HG02798 (cell line): ENCODE measurements at regions not wholly inside any gene's neighbourhood (a gene's known extent, or its start where the extent isn't known, plus 50 kb on each side); places are given as distances from the start of the nearest gene placed in this dataset.

Experiments used
- ATAC-seq: cut with Tn5 transposase; IDR thresholded peaks from one replicate; pipeline ENCODE4 v1.9.1; 2021; ENCODE audit warnings: mild to moderate bottlenecking; ENCODE audit not compliant: unreplicated experiment, poor library complexity

DNA sequence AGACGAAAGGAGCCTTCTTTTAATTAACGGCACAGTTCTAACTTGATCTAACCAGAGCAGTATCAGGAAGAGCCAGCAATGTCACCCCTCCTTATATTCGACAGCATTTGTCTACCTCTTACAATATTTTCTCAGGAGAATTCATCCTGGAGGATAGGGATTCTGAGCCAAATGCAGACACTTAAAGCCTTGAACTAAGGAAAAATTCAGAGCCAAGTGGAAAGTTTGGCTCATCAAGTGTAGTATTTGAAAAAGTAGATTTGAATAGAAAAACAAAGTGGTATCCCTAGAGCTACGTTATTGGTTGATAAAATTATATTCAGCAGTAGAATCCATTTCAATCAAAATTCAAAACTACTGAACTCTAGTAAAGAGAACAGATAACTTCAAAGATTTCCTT lies 732.0 kb upstream of the ADGRL2 start:
- no peak for ATAC-seq

GRCh38 chr1:81053826-81054225 lies 746.9 kb upstream of the ADGRL2 start:
- no peak for ATAC-seq

DNA sequence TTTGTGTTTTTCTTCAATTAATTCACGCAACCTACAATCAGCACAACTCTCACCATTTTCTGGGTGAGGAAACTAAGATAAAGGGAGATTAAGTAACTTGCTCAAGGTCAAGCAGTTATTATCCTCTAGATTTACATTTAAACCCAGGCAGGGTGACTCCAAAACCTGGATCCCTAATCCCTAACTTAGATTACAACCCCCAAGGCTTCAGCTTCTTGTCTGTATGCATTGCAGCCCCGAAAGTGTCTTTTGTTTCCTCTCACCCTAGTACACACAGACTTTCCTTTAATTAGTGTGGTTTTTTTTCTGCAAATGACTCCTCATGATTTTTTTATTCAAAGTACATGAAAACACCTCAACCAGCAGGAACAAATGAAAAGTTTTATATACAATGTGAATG lies 748.6 kb upstream of the ADGRL2 start:
- no peak for ATAC-seq

GRCh38 chr1:81050390-81050789 lies 750.3 kb upstream of the ADGRL2 start:
- ATAC-seq: no peak

DNA sequence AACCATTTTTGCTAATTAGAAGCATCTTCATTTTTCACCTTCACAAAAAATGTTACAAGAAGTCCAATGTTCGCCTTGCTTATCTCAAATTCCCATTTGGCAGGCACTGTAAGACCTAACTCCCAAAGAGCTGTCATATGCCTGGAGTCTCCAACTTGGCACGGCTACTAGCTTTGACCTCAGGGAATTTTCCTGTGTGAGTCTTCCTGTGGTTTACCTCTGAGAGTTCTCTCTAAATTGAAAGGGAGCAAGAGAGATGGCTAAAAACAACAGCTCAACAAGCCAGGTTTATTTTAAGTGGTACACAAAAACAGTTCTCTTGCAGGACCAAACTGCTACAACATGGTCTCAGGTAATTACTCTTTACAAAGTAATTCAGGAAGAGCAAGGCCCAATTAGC lies 756.0 kb upstream of the ADGRL2 start:
- no peak for ATAC-seq

GRCh38 chr1:81042225-81042624 lies 758.5 kb upstream of the ADGRL2 start:
- ATAC-seq: no peak

DNA sequence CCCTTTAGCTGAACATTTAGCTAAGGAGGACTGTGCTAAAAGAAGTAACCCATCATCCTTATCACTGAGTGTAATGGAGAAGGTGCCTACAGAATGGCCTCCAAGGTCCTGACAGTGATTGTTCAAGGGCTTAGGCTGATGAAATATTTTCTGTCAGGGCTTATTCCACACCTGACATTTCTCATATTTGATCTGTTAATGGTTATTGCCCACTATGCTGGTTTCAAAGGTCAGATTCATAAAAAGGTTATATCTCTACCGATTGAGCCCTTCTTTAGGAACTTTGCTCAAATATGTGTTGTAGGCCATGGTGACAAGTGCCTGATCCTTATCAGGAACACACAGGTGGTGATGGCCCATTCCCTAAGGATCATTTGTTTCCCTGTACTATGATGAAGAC lies 766.4 kb upstream of the ADGRL2 start:
- ATAC-seq: no peak

DNA sequence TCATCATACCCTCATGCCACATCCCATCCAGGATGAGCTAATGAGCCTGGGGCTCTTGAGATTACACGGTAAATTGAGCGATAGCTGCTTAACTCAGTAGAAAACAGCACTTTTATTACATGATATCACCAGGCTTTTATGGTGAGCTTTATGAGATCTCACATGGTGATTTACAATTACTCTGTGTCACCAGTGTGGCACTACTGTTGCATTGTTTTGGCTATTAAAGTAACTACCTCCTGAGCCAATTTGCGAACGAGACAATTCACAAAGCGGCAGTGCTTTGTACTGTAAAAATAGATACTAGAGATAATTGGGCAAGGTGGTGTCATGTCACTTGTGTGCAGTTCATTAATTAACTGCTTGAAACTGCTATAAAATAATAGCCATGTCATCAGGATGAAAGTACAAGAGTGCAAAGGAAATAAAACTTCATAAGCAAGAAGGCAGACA lies 767.7 kb upstream of the ADGRL2 start:
- ATAC-seq: no peak

- no peak for ATAC-seq
Observed at GRCh38 chr1:81032374-81032773, 768.4 kb upstream of the ADGRL2 start.

GRCh38 chr1:81030441-81030840 lies 770.3 kb upstream of the ADGRL2 start:
- no peak for ATAC-seq

DNA sequence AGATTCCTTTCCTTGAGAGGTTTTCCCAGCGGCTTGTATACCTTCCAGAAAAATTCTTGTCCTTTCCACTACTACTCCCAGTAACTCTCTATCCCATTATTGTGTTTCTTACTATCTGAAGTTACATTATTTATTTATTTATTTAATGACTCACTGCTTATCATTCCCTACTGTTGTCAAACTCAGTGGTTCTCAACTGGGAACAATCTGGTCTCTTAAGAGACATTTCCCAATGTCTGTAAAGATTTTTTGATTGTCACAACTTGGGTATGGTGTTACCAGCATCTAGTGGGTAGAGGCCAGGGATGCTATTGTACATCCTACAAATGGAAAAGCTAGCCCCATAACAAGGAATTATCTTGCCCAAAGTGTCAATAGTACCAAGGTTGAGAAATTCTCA lies 771.5 kb upstream of the ADGRL2 start:
- no peak for ATAC-seq

- ATAC-seq: no peak
Observed at GRCh38 chr1:81023187-81023724, 777.5 kb upstream of the ADGRL2 start.

- no peak for ATAC-seq
Observed at GRCh38 chr1:81021134-81021533, 779.6 kb upstream of the ADGRL2 start.

GRCh38 chr1:81020506-81020905 lies 780.2 kb upstream of the ADGRL2 start:
- no peak for ATAC-seq

GRCh38 chr1:81010126-81010525 lies 790.6 kb upstream of the ADGRL2 start:
- ATAC-seq: no peak

DNA sequence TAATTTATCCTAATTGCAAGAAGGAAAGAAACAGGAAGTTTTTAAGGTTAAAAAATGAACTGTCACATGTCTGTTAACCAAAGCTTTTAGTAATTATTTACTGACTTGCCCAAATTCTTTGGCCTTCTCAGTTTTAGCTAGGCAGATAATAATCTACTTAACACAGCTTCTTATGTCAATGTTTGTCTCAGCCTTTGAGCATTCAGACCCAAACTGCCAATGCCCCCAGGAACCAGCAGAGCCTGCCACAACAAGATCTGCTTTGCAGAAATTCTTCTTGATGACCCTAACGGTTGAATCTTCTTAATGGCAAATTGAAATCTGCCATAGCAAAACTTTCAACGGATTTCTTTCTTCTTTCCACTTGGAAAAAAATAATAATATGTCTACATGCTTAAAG lies 792.4 kb upstream of the ADGRL2 start:
- ATAC-seq: no peak

GRCh38 chr1:81007024-81007423 lies 793.7 kb upstream of the ADGRL2 start:
- no peak for ATAC-seq

GRCh38 chr1:81006502-81006901 lies 794.2 kb upstream of the ADGRL2 start:
- ATAC-seq: no peak

DNA sequence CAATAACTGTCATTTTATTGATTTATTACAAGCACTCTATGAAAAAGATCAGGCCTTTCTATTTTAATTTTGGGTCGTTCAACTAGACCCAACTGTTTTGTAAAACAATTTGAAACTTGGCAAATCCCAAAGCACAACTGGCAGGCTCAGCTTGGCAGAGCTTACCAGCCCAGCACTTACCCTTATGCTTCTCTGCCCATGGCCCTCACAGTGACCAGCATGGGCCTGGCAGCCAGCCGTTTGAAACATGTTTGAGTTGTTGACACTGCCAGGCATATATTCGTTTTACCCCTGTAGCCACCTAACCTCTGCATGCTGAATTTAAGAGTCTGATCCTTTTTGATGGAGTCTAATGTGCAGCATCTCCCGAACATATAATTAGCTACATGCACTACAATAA lies 796.7 kb upstream of the ADGRL2 start:
- no peak for ATAC-seq

GRCh38 chr1:80994934-80995333 lies 805.8 kb upstream of the ADGRL2 start:
- no peak for ATAC-seq

DNA sequence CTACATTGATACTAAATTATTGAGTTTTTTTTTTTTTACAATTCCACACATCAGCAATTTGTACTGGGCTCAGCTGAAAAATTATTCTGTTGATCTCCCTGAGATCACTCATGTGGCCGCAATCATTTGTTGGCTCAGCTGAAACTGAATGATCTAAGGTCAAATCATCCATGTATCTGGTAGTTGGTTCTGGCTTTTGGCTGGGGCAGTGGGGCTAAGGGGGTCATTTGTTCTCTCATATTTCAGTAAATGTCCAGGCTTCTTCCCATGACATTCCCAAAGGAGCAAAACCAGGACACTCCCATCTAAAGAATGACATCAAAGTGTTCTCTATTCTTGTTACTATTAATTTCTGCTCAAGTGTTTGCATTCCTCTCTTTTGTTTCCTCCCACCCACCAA lies 806.7 kb upstream of the ADGRL2 start:
- no peak for ATAC-seq

DNA sequence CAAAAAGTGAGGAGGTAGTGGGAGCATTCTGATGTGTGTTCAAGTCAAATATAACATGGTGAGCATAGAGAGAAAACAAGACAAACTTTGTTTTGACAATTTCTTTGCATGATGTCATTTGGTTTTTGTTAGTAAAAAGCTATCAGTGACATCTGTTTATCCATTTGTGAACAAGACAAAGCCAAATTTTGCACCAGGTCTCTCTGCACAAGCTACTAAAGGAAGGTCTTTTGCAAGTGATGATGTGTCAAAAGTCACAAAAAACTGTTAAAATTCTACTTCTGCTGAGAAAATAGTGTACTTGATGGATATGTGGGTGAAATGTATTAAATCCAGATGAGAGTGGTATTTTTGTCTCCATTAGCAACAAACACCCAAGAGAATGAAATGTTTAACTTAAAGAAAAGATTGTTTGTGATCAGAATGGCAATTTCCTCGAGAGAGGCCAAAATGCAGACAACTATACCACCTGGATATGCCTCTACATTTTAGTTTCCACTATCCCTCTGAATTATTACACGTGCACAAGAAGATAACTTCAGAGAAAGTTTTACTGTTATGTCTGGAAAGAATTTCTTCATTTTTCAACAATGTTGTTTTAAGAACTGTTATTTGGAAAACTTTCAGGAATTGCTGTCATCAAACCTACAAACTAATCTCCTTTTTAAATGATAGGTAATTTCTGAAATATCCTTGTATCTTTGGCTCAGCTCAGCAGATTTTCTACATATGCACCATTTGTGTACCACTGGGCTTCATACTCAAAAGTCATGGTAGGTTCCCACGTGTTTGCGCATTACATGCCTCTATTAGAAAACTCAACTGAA lies 807.4 kb upstream of the ADGRL2 start:
- no peak for ATAC-seq
